Adrenal gland (tissue), 5 donors: ENCODE measurements at regions not wholly inside any gene's neighbourhood (a gene's known extent, or its start where the extent isn't known, plus 50 kb on each side); places are given as distances from the start of the nearest gene placed in this dataset.

Experiments used
- CTCF ChIP-seq, 6 experiments: fragments of 450-650 bp in 4 of 6; fragments of 200-600 bp in 2 of 6; sonication (generic) in 1 of 6; IDR thresholded peaks; 1 replicate in 5 of 6; 2 replicates in 1 of 6; pipeline versions ENCODE4 v1.5.1 to v1.8.0; 2016 to 2021; ENCODE audit warnings: antibody characterized with exemption in 6 of 6, mild to moderate bottlenecking in 2 of 6, moderate library complexity in 1 of 6
- POLR2A ChIP-seq, 2 donors: fragments of 450-650 bp; IDR thresholded peaks; one replicate each; pipeline ENCODE4 v1.6.1; 2017; ENCODE audit warnings: antibody characterized with exemption in 2 of 2, mild to moderate bottlenecking in 2 of 2, moderate library complexity in 1 of 2
- donor health status: DM: no; HTN: no; CAD: no.

GRCh38 chr12:95368931-95369330, 105.0 kb upstream of the METAP2 start:
- TF ChIP-seq CTCF (IDR thresholded peaks at IDR 0.05) (no peak), POLR2A (IDR thresholded peaks at IDR 0.05) (no peak)
